ENCODE measurements at regions not wholly inside any gene's neighbourhood (a gene's known extent, or its start where the extent isn't known, plus 50 kb on each side); places are given as distances from the start of the nearest gene placed in this dataset.
A peak's percentile ranks its signal among the peaks of the same experiment; 100 is the strongest.
"Not testable (repeated sequence)": the region's sequence is repeated elsewhere in the genome, so short reads cannot be mapped to it uniquely, and the experiment has no call there.

- H3K27me3 Mint-ChIP-seq, H3K9me3 Mint-ChIP-seq, H3K36me3 Mint-ChIP-seq, H3K4me3 Mint-ChIP-seq, H3K4me1 Mint-ChIP-seq, H3K27ac Mint-ChIP-seq: not testable (repeated sequence)
Observed at GRCh38 chr7:150024550-150025490, 151.1 kb downstream of the ATP6V0E2 start.

- not testable (repeated sequence) for H3K4me1 Mint-ChIP-seq, H3K27ac Mint-ChIP-seq, H3K4me3 Mint-ChIP-seq, H3K36me3 Mint-ChIP-seq, H3K27me3 Mint-ChIP-seq, H3K9me3 Mint-ChIP-seq
Observed at GRCh38 chr7:150025802-150026201, 152.0 kb downstream of the ATP6V0E2 start.

GRCh38 chr7:150028344-150029012 lies 154.7 kb downstream of the ATP6V0E2 start:
- H3K4me1 Mint-ChIP-seq, H3K4me3 Mint-ChIP-seq, H3K36me3 Mint-ChIP-seq, H3K27ac Mint-ChIP-seq, H3K9me3 Mint-ChIP-seq, H3K27me3 Mint-ChIP-seq: not testable (repeated sequence)

- not testable (repeated sequence) for H3K4me3 Mint-ChIP-seq, H3K27me3 Mint-ChIP-seq, H3K36me3 Mint-ChIP-seq, H3K4me1 Mint-ChIP-seq, H3K27ac Mint-ChIP-seq, H3K9me3 Mint-ChIP-seq
Observed at GRCh38 chr7:150029013-150029389, 155.2 kb downstream of the ATP6V0E2 start.

GRCh38 chr7:150031733-150032132 lies 158.0 kb downstream of the ATP6V0E2 start:
- H3K9me3 Mint-ChIP-seq, H3K4me1 Mint-ChIP-seq, H3K27ac Mint-ChIP-seq, H3K4me3 Mint-ChIP-seq, H3K36me3 Mint-ChIP-seq, H3K27me3 Mint-ChIP-seq: not testable (repeated sequence)

GRCh38 chr7:150033711-150034110 lies 159.9 kb downstream of the ATP6V0E2 start:
- not testable (repeated sequence) for H3K27me3 Mint-ChIP-seq, H3K9me3 Mint-ChIP-seq, H3K36me3 Mint-ChIP-seq, H3K27ac Mint-ChIP-seq, H3K4me1 Mint-ChIP-seq, H3K4me3 Mint-ChIP-seq

- H3K4me1 Mint-ChIP-seq, H3K4me3 Mint-ChIP-seq, H3K36me3 Mint-ChIP-seq, H3K27ac Mint-ChIP-seq, H3K9me3 Mint-ChIP-seq, H3K27me3 Mint-ChIP-seq: not testable (repeated sequence)
Observed at GRCh38 chr7:150035769-150036168, 162.0 kb downstream of the ATP6V0E2 start.

GRCh38 chr7:150039061-150039460 lies 165.3 kb downstream of the ATP6V0E2 start:
- not testable (repeated sequence) for H3K27ac Mint-ChIP-seq, H3K36me3 Mint-ChIP-seq, H3K27me3 Mint-ChIP-seq, H3K4me3 Mint-ChIP-seq, H3K9me3 Mint-ChIP-seq, H3K4me1 Mint-ChIP-seq

- H3K9me3 Mint-ChIP-seq, H3K36me3 Mint-ChIP-seq, H3K4me1 Mint-ChIP-seq, H3K4me3 Mint-ChIP-seq, H3K27ac Mint-ChIP-seq, H3K27me3 Mint-ChIP-seq: not testable (repeated sequence)
Observed at GRCh38 chr7:150042281-150042680, 168.5 kb downstream of the ATP6V0E2 start.

GRCh38 chr7:150044771-150045170 lies 171.0 kb downstream of the ATP6V0E2 start:
- not testable (repeated sequence) for H3K9me3 Mint-ChIP-seq, H3K27ac Mint-ChIP-seq

GRCh38 chr7:150045596-150045995 lies 171.8 kb downstream of the ATP6V0E2 start:
- H3K4me3 Mint-ChIP-seq, H3K36me3 Mint-ChIP-seq, H3K4me1 Mint-ChIP-seq, H3K9me3 Mint-ChIP-seq, H3K27ac Mint-ChIP-seq: not testable (repeated sequence)
- H3K27me3 Mint-ChIP-seq: peaks cover 16% of the 10 kb centered on the region

More at GRCh38 chr7:150044771-150045170, 171.0 kb downstream of the ATP6V0E2 start:
- peaks cover 12% of the 10 kb centered on the region for H3K27me3 Mint-ChIP-seq
- H3K36me3 Mint-ChIP-seq, H3K4me1 Mint-ChIP-seq, H3K4me3 Mint-ChIP-seq: not testable (repeated sequence)

GRCh38 chr7:150046290-150047194 lies 172.8 kb downstream of the ATP6V0E2 start:
- not testable (repeated sequence) for H3K4me3 Mint-ChIP-seq, H3K27ac Mint-ChIP-seq, H3K9me3 Mint-ChIP-seq, H3K4me1 Mint-ChIP-seq, H3K36me3 Mint-ChIP-seq
- peaks cover 16% of the 10 kb centered on the region for H3K27me3 Mint-ChIP-seq

- not testable (repeated sequence) for H3K4me3 Mint-ChIP-seq, H3K36me3 Mint-ChIP-seq, H3K27ac Mint-ChIP-seq, H3K9me3 Mint-ChIP-seq, H3K4me1 Mint-ChIP-seq
- H3K27me3 Mint-ChIP-seq: peaks cover 16% of the 10 kb centered on the region
Observed at GRCh38 chr7:150047329-150047728, 173.6 kb downstream of the ATP6V0E2 start.

GRCh38 chr7:150047772-150048171 lies 174.0 kb downstream of the ATP6V0E2 start:
- H3K9me3 Mint-ChIP-seq, H3K27ac Mint-ChIP-seq, H3K4me1 Mint-ChIP-seq, H3K36me3 Mint-ChIP-seq: not testable (repeated sequence)
- Mint-ChIP-seq H3K4me3 (peak overlapping the region in 1 of 4 donors; percentile 44), H3K27me3 (peaks cover 18% of the 10 kb centered on the region)

- not testable (repeated sequence) for H3K9me3 Mint-ChIP-seq, H3K36me3 Mint-ChIP-seq, H3K27ac Mint-ChIP-seq, H3K4me3 Mint-ChIP-seq, H3K4me1 Mint-ChIP-seq
- peaks cover 18% of the 10 kb centered on the region for H3K27me3 Mint-ChIP-seq
Observed at GRCh38 chr7:150048244-150049011, 174.7 kb downstream of the ATP6V0E2 start.

All from IgD-negative memory B cell (primary cell).